HG03066 (cell line): ENCODE measurements at regions not wholly inside any gene's neighbourhood (a gene's known extent, or its start where the extent isn't known, plus 50 kb on each side); places are given as distances from the start of the nearest gene placed in this dataset.

ENCODE experiments used
- ATAC-seq: cut with Tn5 transposase; IDR thresholded peaks from one replicate; pipeline ENCODE4 v1.9.1; 2021; ENCODE audit warnings: low read depth; ENCODE audit not compliant: unreplicated experiment

DNA sequence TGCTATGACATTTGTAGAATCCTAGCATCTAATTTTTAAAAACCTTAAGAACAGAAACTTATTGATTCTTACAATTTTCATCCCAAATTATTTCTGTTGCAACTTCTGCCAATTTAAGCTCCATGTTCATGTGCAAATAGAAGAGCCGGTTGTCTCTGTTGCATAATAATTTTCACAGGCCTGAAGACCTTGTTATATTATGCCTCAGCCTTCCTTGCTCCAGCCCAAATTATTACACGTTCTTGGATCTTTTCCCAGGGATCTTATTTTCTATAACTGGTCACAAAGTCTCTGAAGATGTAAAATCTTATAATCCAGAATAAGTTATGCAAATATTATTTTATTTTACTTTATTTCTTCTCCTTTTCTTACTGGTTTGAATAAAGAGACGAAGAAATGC, 210.7 kb upstream of the DPH6 start:
- no peak for ATAC-seq

DNA sequence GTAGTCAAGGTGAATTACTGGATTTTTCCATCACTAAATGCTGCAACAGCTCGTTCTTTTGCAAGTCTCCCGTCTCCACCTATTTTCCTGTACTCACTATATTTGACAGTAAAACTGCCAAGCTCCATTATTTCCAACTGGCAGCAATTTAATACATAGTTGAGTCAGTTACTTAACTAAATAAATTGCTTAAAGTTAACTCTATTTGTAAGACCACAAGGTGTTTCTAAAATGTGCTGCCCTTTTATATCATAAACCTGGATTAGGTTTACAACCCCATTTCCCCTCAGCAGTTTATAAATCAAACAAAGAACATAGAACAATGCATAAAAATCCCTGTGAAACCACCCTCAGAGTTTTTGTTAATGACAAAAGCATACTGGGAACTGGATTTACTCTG, 211.4 kb upstream of the DPH6 start:
- ATAC-seq = no peak

- no peak for ATAC-seq
Measured at GRCh38 chr15:35757765-35758164, 211.8 kb upstream of the DPH6 start.

DNA sequence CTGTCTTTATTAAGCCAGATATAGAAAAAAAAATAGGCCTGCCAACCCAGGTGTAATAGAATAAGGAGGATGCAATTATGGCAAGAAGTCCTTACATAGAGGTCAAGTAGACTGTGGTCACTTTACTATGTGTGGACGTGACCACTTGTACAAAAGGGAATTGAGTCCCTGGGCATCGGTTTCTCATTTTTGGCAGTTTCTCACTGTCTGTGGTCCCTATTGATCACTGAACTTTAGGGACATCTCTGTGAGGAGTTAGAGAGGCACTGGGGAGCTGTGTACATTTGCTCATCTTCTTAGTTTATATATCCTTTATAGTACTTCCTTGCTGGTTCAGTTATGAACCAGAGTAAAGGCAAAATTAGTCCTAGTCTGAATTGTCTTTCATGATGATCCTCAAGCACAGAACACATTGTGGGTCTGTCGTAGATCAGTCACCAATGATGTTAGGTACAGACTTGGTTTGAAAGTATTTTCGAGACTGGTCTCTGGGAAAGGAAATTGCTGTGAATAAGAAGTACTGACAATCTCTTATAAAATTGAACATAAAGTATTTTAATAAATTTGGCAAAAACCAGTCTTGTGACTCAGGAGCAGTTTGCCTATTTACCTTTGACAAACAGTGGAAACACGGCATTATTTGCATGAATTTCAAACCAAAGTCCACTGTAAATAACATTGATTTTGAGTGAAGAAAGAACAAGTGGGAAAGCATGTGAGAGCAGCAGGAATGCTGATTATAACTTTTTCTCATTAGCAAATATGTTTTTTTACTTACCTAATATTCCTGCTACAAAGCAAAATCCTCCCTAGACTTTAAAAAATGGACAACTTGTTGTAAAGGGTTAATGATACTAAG, 218.9 kb upstream of the DPH6 start:
- no peak for ATAC-seq

DNA sequence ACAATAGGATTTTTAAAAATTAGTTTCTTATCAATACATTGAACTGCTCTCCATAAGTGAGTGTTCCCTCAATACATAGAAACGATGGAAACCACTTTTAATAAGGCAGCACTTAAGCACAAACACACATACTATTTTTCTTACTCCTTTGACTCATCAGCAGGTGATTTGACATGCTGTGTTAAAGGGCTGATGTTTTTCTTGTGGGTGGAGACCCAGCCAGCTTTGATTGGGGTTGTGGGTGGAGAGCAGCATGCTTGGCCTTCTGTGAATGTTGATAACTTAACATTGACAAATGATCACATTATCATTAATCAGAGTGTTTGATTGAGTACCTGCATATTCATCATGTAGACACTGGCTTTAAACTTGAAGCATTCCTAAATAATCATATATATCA, 223.0 kb upstream of the DPH6 start:
- no peak for ATAC-seq

DNA sequence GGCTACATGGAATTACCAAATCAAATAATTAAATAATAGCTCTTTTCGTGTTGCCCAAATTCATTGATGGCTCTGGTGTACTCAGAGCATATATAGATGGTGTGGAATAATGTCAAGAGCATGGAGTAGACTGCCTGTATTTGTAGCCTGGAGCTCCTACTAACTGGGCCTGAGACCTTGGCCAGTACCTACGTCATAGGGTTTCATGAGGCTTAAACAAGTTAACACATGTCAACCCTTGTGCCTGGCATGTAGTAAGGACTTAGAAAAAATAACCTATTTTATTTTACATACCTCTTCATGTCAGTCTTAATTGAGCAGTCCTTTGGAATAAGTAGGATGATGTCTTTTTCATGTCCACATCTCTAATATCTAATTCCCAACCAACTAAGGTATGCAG, 223.7 kb upstream of the DPH6 start:
- no peak for ATAC-seq

GRCh38 chr15:35771746-35772442, 225.9 kb upstream of the DPH6 start:
- ATAC-seq = no peak

DNA sequence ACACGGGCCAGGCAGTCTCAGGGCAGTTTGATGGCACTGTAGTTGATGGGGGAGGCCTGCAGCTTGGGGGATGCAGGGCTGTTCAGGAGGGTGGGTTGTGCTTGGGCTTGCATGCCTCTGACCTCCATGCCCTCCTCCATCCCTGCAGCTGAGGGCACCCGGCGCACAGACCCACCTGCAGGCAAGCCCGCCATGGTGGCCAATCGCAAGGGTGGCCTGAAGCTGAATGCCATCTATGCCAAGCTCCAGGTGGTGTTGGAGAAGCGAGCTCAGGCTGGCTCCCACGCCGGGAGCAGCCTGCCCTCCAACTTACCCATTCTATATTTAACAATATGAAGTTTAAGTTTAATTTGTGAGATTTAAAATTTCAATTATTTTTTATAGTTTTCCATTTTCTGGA, 228.7 kb upstream of the DPH6 start:
- no peak for ATAC-seq

DNA sequence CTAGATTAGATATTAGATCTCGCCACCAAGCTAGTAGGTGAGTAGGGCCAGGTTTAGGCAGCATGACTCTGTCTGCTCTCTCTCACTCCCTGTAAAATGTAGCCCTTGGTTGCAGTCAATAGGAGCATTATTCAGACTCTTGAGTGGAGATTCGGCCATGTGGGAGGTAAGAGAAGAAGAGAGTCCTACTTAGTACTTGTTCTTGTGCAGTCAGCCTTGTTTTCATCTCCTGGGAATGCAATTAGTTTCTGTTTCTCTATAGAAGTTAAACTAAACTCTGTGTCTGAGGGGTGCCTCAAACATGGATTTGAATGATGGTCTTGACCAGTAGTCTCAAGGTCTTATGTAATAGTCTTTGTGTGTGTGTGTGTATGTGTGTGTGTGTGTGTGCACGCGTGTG, 229.5 kb upstream of the DPH6 start:
- ATAC-seq = no peak

- ATAC-seq = no peak
Measured at GRCh38 chr15:35777061-35777460, 231.1 kb upstream of the DPH6 start.

DNA sequence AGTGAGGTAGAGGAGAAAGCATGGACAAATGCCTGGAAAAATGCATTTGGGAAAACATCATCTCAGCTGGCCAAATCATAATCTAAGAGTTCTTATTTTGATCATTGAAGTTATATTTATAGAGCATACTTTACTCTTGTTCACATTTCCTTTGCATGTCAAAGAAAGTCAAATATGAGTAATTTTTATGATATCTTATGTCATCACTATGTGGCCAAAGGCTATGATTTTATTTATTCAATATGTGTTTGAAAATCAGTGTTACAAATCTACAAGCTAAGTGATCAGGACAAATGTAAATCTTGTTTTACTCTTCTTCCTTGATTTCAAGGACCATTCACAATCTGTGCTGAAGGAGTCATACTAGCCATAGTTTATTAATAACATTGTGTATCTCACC, 237.2 kb upstream of the DPH6 start:
- no peak for ATAC-seq

- no peak for ATAC-seq
Measured at GRCh38 chr15:35784745-35785144, 238.8 kb upstream of the DPH6 start.

GRCh38 chr15:35810007-35810406, 264.0 kb upstream of the DPH6 start:
- ATAC-seq = no peak

GRCh38 chr15:35813573-35813972, 267.6 kb upstream of the DPH6 start:
- no peak for ATAC-seq

GRCh38 chr15:35818846-35819245, 272.9 kb upstream of the DPH6 start:
- ATAC-seq = no peak

GRCh38 chr15:35822153-35822552, 276.2 kb upstream of the DPH6 start:
- ATAC-seq = no peak

GRCh38 chr15:35827141-35827540, 281.2 kb upstream of the DPH6 start:
- no peak for ATAC-seq

GRCh38 chr15:35827911-35828310, 281.9 kb upstream of the DPH6 start:
- no peak for ATAC-seq

DNA sequence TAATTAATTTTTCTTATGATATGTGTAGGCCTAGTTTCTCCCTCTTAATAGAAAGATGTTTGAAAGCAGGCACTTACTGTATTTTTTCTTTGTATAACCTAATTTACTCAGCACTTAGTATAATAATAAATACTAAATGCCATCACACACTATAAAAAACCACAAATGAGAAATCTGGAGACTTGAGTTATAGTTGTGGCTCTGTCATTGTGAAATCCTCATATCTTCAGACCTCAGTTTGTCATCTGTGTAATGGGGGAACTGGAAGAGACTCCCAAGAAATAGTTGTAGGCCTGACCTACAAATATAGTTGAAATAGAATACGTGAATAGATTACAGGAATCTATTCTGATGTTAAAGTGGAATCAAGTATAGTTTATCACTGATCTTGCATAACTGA, 287.6 kb upstream of the DPH6 start:
- no peak for ATAC-seq

GRCh38 chr15:35834216-35834830, 288.4 kb upstream of the DPH6 start:
- no peak for ATAC-seq

- ATAC-seq = no peak
Measured at GRCh38 chr15:35834866-35835265, 288.9 kb upstream of the DPH6 start.
